GM19240 (cell line): ENCODE measurements at regions not wholly inside any gene's neighbourhood (a gene's known extent, or its start where the extent isn't known, plus 50 kb on each side); places are given as distances from the start of the nearest gene placed in this dataset.

ENCODE experiments used
- DNase-seq: peaks from one replicate; pipeline ENCODE4 v3.0.0; 2011; ENCODE audit warnings: low spot score; ENCODE audit not compliant: insufficient read length

DNA sequence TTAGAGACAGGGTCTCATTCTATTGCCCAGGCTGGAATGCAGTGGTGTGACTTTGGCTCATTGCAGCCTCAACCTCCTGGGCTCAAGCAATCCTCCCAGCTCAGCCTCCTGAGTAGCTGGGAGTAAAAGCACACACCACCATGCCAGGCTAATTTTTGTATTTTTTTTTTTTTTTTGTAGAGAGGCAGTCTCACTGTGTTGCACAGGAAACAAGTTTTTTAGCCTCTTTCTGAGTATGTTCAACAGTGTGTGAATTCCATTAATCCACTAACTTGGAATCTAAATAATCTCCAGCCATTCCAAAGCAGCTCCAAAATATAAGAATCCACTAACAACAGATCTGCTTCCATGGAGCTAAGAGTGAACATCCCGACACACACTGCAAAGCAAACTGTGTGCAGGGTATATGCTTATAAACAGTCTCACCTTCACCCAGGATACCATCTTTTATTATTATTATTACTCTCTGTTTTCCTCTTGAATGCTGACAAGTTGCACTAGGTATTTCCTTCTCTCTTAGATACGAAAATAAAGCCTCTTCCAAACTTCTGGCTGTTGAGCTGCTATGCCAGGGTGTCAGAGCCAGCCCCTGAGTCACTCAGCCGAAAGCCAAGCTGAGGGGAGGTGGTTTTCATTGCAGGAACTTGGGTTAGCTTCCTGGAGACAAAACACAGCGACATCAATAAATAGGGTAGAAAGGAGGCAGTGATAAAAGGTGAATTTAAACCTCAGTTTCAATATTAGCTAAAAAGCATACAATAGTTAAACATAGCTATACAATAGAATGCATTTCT, 264.9 kb downstream of the HIVEP2 start:
- DNase-seq, result no peak

DNA sequence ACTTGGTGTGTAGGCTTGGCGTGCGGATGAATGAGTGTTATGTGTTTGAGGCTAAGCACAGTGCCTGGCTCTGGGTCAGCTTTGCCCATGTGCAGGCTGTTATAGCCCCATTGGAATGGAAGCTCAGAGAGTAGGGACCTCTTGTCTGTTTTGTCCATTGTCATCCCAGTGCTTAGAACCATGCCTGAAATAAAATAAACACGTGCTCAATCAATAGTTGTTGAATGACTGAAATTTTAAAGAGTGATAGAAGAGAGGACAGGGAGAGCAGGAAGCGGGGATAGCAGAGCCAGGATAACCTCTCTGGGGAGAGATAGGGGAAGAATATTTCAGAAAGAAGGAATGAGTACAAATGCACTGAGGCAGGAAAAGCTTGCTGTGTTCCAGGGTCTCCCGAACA, 263.9 kb downstream of the HIVEP2 start:
- no peak for DNase-seq

DNA sequence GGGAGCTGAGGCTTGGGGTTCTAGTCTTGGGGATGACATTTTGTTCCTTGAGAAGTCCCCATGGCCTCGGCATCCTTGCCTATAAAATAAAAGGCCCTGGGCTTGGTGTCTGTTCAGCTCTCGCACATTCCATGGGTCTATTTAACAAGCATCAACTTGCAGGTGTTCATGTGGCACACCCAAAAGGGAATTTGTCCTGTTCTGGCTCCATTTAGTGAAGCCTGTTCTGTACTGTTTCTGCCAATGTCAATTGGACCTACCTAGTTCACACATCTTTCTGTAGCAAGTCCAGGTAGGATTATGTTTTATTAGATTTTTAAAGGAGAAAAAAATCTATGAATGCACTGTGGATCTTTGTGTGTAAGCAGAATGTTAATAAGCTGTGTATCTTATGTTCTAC, 262.0 kb downstream of the HIVEP2 start:
- DNase-seq, result no peak

DNA sequence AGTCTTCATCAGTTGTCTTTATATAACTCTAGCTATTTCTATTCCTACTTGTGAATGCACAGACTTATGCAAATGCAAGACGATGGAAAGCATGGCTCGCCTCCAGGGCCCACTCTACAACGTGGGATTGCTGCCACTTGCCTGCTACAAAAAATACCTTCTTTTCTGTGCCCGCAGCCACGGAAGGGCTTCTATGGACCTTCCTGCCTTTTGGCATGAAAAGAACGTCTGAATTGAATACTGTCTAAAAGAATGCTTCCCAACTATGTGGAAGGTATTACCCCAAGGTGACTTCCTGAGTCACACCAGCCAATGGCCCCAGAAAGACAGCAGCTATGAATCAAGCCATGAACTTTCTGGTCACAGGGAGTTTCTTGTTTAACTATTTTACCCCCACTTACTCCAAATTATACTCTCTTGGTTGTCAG, 261.2 kb downstream of the HIVEP2 start:
- DNase-seq, result no peak

DNA sequence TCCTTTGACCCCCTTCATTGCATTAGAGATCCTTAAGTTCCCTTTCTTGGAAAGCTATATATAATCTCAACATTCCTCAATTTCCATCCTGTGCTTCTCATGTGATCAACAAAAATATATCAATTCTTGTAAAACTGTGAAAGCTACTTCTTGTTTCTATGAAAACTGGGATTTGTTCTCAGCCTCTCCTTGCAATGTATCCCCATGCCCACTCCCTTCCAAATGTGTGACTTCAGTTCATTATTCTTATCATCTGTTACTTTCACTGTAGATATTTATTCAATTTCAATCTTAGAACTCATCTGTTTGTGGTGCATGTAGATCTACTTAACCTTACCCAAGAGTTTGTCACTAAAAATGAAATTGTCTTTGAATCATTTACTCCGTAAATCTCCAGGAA, 260.6 kb downstream of the HIVEP2 start:
- no peak for DNase-seq

- no peak for DNase-seq
Measured at GRCh38 chr6:142685852-142686506, 259.0 kb downstream of the HIVEP2 start.

GRCh38 chr6:142686507-142686887, 258.5 kb downstream of the HIVEP2 start:
- no peak for DNase-seq

DNA sequence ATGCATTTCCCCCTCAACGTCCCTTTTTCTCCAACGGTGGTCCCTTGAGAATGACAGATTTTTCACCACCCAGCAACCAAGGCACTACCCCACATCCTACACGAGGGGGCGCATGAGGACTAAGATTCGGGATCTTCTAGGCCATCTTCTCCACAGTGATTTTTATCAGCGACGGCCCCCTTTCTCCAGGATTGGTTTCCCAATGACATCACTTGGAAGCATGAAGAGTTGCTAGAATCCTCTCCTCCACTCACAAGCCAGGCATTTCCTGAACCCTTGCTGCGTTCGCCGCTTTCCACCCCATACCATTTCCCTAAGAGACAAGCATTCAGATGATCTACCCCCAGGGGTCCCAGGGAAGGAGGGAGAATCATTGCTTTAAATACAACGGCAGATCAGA, 252.0 kb downstream of the HIVEP2 start:
- peak; percentile 23 for DNase-seq

- DNase-seq, result no peak
Measured at GRCh38 chr6:142693441-142693840, 251.5 kb downstream of the HIVEP2 start.

- no peak for DNase-seq
Measured at GRCh38 chr6:142694054-142694453, 250.9 kb downstream of the HIVEP2 start.

DNA sequence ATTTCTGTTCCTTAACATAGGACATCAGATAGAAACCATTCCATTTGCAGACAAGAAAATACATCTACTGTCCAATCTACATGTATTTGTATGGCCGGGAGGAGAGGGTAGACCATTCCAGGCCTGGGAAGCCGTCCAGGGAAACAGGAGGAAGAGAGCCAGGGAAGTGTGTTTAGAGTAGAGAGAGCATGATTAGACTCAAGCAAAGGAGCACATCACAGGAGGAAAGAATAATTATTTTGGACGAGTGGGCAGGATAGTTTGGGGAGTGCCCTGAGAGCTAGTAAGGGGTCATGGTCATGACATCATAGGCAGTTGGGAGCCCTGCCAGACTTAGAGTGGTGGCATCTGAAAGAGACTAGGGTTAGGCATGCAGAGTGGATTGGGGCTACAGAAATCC, 250.0 kb downstream of the HIVEP2 start:
- DNase-seq, result no peak

DNA sequence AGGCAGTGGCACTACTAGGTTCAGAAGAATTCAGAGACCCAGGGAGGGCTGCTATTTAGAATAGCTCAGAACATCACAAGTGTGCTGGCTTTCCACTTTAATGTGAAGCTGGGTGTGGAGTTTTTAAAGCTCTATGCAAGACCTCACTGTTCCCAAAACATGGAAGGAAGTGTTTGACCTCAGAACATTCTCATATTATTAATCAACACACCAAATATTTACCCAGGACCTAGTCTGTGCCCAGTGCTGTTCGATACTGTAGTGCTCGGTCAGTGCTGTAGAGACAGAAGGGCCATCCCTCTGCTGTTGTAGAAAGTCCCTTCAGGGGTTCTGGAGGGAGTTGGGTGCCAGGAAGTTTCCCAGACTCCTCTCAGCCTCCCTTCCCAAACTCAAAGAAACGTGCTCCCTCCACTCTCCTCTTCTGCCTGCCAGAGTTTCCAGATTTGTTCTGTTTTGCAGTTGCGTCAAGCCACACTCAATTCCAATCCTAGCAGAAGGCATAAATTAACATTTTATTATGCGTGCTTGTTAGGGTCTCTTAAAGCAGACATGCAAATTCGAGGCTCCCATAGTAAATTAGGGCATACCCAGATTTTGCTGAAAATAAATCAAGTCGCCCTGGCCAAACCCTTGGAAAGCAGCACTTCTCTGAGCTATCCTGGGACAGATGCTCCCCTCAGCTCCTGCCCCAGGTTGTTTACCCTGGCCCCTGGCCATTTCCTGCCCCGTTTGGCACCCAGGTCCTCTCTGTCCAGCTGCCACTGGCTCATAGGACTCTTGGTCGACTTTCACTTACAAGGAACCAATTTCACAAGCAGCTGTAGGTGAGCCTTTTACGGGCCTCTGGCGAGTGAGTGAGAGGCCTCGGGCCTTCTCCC, 248.6 kb downstream of the HIVEP2 start:
- no peak for DNase-seq

DNA sequence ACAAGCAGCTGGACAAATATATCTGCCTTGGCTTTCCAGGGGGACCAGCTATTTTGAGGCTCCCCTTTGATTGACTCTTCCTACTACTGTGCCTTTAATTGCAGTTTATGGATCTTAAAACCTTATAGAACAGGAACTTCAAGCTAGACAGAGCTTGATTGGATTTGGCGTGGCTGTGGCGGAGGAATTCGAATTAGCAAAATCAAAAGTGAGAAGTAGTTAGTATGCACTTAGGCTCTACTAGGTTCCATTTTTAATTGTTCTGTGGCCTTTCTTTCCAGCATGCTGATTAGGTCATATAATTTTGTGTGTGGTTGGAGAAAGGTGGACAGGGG, 248.0 kb downstream of the HIVEP2 start:
- no peak for DNase-seq

- no peak for DNase-seq
Measured at GRCh38 chr6:142697922-142698321, 247.1 kb downstream of the HIVEP2 start.

DNA sequence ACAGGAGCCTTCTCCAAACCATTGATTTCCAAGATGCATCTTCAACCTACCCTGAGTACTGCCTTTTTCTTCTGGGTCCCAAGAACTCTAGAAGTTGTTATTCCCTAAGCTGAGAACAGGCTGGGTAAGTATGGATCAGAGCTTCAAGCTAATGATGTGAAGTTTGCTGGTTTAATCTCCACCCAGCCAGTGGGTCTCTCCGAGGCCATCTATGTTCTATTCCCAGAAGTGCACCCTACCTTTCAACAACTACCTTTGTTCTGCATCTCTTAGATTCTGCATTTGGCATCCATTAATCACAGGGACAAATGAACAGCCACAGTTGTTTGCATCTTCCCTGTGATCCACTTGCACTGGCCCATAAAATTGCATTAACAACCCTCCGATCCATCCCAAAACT, 246.2 kb downstream of the HIVEP2 start:
- DNase-seq, result no peak

GRCh38 chr6:142699391-142699790, 245.6 kb downstream of the HIVEP2 start:
- no peak for DNase-seq

GRCh38 chr6:142700032-142700431, 244.9 kb downstream of the HIVEP2 start:
- DNase-seq, result no peak

DNA sequence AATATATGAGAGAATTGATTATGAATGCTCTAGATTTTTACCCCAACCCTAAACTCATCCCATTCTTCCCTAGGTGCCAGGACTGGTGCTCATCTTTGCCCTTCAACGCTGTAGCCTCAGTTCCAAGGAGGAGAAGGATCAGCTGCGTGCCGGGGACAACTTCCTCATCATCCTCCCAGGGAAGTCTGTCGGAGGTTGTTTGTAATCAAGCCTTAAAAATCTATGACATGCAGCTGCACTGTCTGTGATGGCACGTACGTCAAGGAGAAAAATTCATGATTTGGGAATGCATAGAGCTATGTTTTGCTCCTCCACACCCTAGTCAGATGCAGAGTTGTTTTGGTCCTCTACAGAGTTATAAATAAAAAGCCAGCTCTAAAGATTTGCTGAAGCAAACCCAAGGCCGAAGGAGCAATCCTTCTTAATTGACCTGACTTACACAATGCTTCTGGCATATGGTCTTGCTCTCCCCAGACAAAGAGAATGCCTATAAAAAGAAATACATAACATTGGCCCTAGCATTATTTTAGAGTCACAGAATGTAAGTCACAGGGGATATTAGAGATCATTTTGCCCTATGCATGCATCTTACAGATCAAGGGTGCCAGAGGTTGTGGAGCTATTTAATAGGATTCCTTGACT, 244.2 kb downstream of the HIVEP2 start:
- DNase-seq, result no peak
